Esophagus squamous epithelium (tissue), 4 donors: ENCODE measurements at regions not wholly inside any gene's neighbourhood (a gene's known extent, or its start where the extent isn't known, plus 50 kb on each side); places are given as distances from the start of the nearest gene placed in this dataset.

ENCODE experiments used
- CTCF ChIP-seq, 6 experiments: fragments of 450-650 bp in 4 of 6; fragments of 200-600 bp in 2 of 6; sonication (generic) in 2 of 6; IDR thresholded peaks; one replicate each; pipeline ENCODE4 v1.5.1; 2016 to 2019; ENCODE audit warnings: antibody characterized with exemption in 6 of 6, mild to moderate bottlenecking in 4 of 6, moderate library complexity in 4 of 6
- POLR2A ChIP-seq, 4 donors: fragments of 450-650 bp; IDR thresholded peaks; one replicate each; pipeline ENCODE4 v1.6.1; 2017; ENCODE audit warnings: antibody characterized with exemption in 4 of 4, mild to moderate bottlenecking in 4 of 4, moderate library complexity in 3 of 4

GRCh38 chr10:2334575-2334974 lies 597.2 kb upstream of the ADARB2 start:
- TF ChIP-seq POLR2A (IDR thresholded peaks at IDR 0.05), result no peak
- no peak for TF ChIP-seq CTCF (IDR thresholded peaks at IDR 0.05)
